Loucy (cell line): ENCODE measurements at regions not wholly inside any gene's neighbourhood (a gene's known extent, or its start where the extent isn't known, plus 50 kb on each side); places are given as distances from the start of the nearest gene placed in this dataset.

Experiments used
- H2AFZ ChIP-seq: fragments of 200-600 bp; sonication (generic); 2 replicates; pipeline ENCODE4 v1.6.0; 2016; ENCODE audit warnings: antibody characterized with exemption, mild to moderate bottlenecking, low read length, moderate library complexity
- H3F3A ChIP-seq: fragments of 200-600 bp; 2 replicates; pipeline ENCODE4 v1.6.0; 2016; ENCODE audit warnings: antibody characterized with exemption, low read depth, mild to moderate bottlenecking
- H3K27me3 ChIP-seq: fragments of 200-600 bp; sonication (generic); 2 replicates; pipeline ENCODE4 v1.6.1; 2014; ENCODE audit warnings: low read length, mild to moderate bottlenecking; ENCODE audit not compliant: insufficient read depth, poor library complexity, severe bottlenecking
- H3K36me3 ChIP-seq: fragments of 200-600 bp; sonication (generic); 2 replicates; pipeline ENCODE4 v1.6.1; 2016; ENCODE audit warnings: low read length; ENCODE audit not compliant: insufficient read depth
- H3K4me1 ChIP-seq: fragments of 200-600 bp; sonication (generic); 2 replicates; pipeline ENCODE4 v1.5.1; 2014; ENCODE audit warnings: low read length, mild to moderate bottlenecking; ENCODE audit not compliant: insufficient read depth, poor library complexity, severe bottlenecking
- H3K4me2 ChIP-seq: fragments of 200-600 bp; sonication (generic); 2 replicates; pipeline ENCODE4 v1.6.0; 2014; ENCODE audit warnings: antibody characterized with exemption, low read length, low read depth, mild to moderate bottlenecking; ENCODE audit not compliant: poor library complexity, severe bottlenecking
- H3K4me3 ChIP-seq: fragments of 200-600 bp; sonication (generic); 2 replicates; pipeline ENCODE4 v1.5.1; 2014; ENCODE audit warnings: low read length, mild to moderate bottlenecking, mixed read lengths; ENCODE audit not compliant: poor library complexity, severe bottlenecking
- H3K79me2 ChIP-seq: fragments of 200-600 bp; sonication (generic); 2 replicates; pipeline ENCODE4 v1.6.1; 2014; ENCODE audit warnings: low read length; ENCODE audit not compliant: insufficient read depth
- H3K9ac ChIP-seq: fragments of 200-600 bp; sonication (generic); 2 replicates; pipeline ENCODE4 v1.6.0; 2014; ENCODE audit warnings: mild to moderate bottlenecking, low read depth, low read length, moderate library complexity; ENCODE audit not compliant: poor library complexity, severe bottlenecking
- H3K9me2 ChIP-seq: fragments of 200-600 bp; sonication (generic); replicated peaks from 2 replicates; pipeline ENCODE4 v1.6.1; 2016; ENCODE audit warnings: low read depth, low read length, mixed read lengths
- H3K9me3 ChIP-seq: fragments of 200-600 bp; sonication (generic); 2 replicates; pipeline ENCODE4 v1.6.1; 2014; ENCODE audit warnings: mild to moderate bottlenecking, antibody characterized with exemption, low read length, low read depth; ENCODE audit not compliant: insufficient read depth
- H4K20me1 ChIP-seq: fragments of 200-600 bp; sonication (generic); 2 replicates; pipeline ENCODE4 v1.6.0; 2014; ENCODE audit warnings: antibody characterized with exemption, low read length, mild to moderate bottlenecking; ENCODE audit not compliant: insufficient read depth, poor library complexity, severe bottlenecking
- EZH2phosphoT487 ChIP-seq: fragments of 200-600 bp; IDR thresholded peaks from 2 replicates; pipeline ENCODE4 v1.6.1; 2018; ENCODE audit warnings: antibody characterized with exemption, mild to moderate bottlenecking, moderate library complexity, borderline replicate concordance
- TF ChIP-seq, protein P1 (sequence below): fragments of 200-600 bp; sonication (generic); conservative IDR thresholded peaks from 2 replicates; pipeline ENCODE4 v1.5.1; 2014; ENCODE audit warnings: mild to moderate bottlenecking, antibody characterized with exemption, low read length

DNA sequence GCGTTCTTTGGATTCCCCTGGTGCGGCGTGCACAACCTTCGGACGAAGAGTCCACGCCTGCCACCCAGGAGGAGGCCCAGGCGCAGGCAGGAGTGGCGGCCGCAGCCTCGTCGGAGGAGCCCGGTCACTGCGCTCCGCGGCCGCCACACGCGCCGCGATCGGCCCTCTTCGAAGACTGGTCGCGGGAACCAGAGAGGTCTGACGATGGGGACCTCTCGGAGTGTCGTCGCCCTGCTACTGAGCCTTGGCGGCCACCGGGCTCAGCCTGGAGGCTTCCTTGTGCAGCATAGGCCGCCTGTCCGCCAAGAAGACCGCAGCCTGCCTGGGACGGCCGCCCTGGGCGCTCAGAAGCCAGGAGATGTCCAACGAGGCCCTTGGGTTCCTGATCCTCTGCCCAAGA, 112.5 kb upstream of the SELENOP start:
- no peaks in the 10 kb centered on the region for H3K27me3 ChIP-seq
- H3K9me3 ChIP-seq: no peaks in the 10 kb centered on the region
- TF ChIP-seq EZH2phosphoT487: no peak
- TF ChIP-seq, protein P1, sequence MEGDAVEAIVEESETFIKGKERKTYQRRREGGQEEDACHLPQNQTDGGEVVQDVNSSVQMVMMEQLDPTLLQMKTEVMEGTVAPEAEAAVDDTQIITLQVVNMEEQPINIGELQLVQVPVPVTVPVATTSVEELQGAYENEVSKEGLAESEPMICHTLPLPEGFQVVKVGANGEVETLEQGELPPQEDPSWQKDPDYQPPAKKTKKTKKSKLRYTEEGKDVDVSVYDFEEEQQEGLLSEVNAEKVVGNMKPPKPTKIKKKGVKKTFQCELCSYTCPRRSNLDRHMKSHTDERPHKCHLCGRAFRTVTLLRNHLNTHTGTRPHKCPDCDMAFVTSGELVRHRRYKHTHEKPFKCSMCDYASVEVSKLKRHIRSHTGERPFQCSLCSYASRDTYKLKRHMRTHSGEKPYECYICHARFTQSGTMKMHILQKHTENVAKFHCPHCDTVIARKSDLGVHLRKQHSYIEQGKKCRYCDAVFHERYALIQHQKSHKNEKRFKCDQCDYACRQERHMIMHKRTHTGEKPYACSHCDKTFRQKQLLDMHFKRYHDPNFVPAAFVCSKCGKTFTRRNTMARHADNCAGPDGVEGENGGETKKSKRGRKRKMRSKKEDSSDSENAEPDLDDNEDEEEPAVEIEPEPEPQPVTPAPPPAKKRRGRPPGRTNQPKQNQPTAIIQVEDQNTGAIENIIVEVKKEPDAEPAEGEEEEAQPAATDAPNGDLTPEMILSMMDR: no peak

GRCh38 chr5:42923710-42924109, 112.0 kb upstream of the SELENOP start:
- no peaks in the 10 kb centered on the region for H3F3A ChIP-seq
- no peaks in the 10 kb centered on the region for H3K9me2 ChIP-seq
- no peaks in the 10 kb centered on the region for H4K20me1 ChIP-seq
- no peak overlapping the region for H3K9ac ChIP-seq
- H3K36me3 ChIP-seq: no peaks in the 10 kb centered on the region
- no peaks in the 10 kb centered on the region for H3K9me3 ChIP-seq
- no peaks in the 10 kb centered on the region for H3K27me3 ChIP-seq
- no peak overlapping the region for H3K4me2 ChIP-seq
- no peaks in the 10 kb centered on the region for H3K79me2 ChIP-seq
- TF ChIP-seq, protein P1: no peak
- TF ChIP-seq EZH2phosphoT487: no peak
- H3K4me3 ChIP-seq: no peak overlapping the region
- H2AFZ ChIP-seq: no peak overlapping the region
- H3K4me1 ChIP-seq: no peaks in the 10 kb centered on the region

More for the DNA sequence above, 112.5 kb upstream of the SELENOP start:
- no peaks in the 10 kb centered on the region for H3K4me1 ChIP-seq
- no peaks in the 10 kb centered on the region for H4K20me1 ChIP-seq
- no peak overlapping the region for H3K4me3 ChIP-seq
- no peak overlapping the region for H3K4me2 ChIP-seq
- H3K36me3 ChIP-seq: no peaks in the 10 kb centered on the region
- no peak overlapping the region for H3K9ac ChIP-seq
- no peaks in the 10 kb centered on the region for H3K9me2 ChIP-seq
- no peak overlapping the region for H2AFZ ChIP-seq
- no peaks in the 10 kb centered on the region for H3F3A ChIP-seq
- no peaks in the 10 kb centered on the region for H3K79me2 ChIP-seq

DNA sequence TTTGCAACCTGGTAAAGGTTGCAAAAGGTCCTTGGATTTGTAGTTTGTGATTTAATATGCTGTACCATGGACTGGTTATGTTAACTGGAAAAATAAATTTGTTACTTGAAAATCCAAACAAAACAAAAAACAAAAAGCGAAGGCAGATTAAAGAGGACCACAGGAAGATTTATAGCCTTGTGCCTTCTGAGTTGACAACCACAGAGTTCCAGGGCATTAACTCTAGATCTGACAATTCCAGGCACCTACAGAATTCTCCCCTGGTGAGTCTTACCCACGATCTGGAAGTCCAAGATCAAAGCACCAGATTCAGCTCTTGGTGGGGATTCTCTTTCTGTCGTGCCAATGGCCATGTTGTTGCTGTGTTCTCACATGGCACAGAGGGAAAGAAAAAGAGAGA, 107.9 kb upstream of the SELENOP start:
- Histone ChIP-seq H3K27me3 (no peaks in the 10 kb centered on the region), H3K9ac (no peak overlapping the region), H3K4me3 (no peak overlapping the region), H3K9me2 (no peaks in the 10 kb centered on the region), H2AFZ (no peak overlapping the region), H3K4me1 (no peaks in the 10 kb centered on the region), H3K9me3 (no peaks in the 10 kb centered on the region), H3K36me3 (no peaks in the 10 kb centered on the region), H3K4me2 (no peak overlapping the region), H4K20me1 (no peaks in the 10 kb centered on the region), H3K79me2 (no peaks in the 10 kb centered on the region), H3F3A (no peaks in the 10 kb centered on the region)
- TF ChIP-seq, protein P1: no peak
- no peak for TF ChIP-seq EZH2phosphoT487
